ENCODE measurements at regions not wholly inside any gene's neighbourhood (a gene's known extent, or its start where the extent isn't known, plus 50 kb on each side); places are given as distances from the start of the nearest gene placed in this dataset.
"Not testable (repeated sequence)": the region's sequence is repeated elsewhere in the genome, so short reads cannot be mapped to it uniquely, and the experiment has no call there.

GRCh38 chr10:70985824-70986622 lies 97.7 kb upstream of the PCBD1 start:
- H3K27me3 Mint-ChIP-seq (ENCODE audit: unreplicated experiment): peaks cover 86% of the 10 kb centered on the region
- H3K9me3 Mint-ChIP-seq (ENCODE audit: low read depth, unreplicated experiment): no peaks in the 10 kb centered on the region
- CTCF ChIA-PET: no interaction called here
- no peak overlapping the region for H3K27ac Mint-ChIP-seq (ENCODE audit: unreplicated experiment)
- H3K36me3 Mint-ChIP-seq (ENCODE audit: insufficient read depth, unreplicated experiment): no peaks in the 10 kb centered on the region
- TF ChIP-seq CTCF (IDR thresholded peaks at IDR 0.05; ENCODE audit: unreplicated experiment): no peak
- no peaks in the 10 kb centered on the region for H3K4me1 Mint-ChIP-seq (ENCODE audit: low read depth, unreplicated experiment)
- no peak for DNase-seq
- BruUV-seq (replicated peaks): no TSS peak
- H3K4me3 Mint-ChIP-seq (ENCODE audit: low read depth, unreplicated experiment): no peak overlapping the region
- intact Hi-C loops (cut with micrococcal nuclease; ENCODE audit: unreplicated experiment): no loop called here

GRCh38 chr10:70986623-70986950 lies 98.2 kb upstream of the PCBD1 start:
- peaks cover 86% of the 10 kb centered on the region for H3K27me3 Mint-ChIP-seq (ENCODE audit: unreplicated experiment)
- CTCF ChIA-PET: interaction anchor here (0.7 kb wide), 1 partner anchor 92 kb away, joined by 3 read pairs; no protein-coding TSS in a partner anchor
- H3K9me3 Mint-ChIP-seq (ENCODE audit: low read depth, unreplicated experiment): no peaks in the 10 kb centered on the region
- no TSS peak for BruUV-seq (replicated peaks)
- intact Hi-C loops (cut with micrococcal nuclease; ENCODE audit: unreplicated experiment): no loop called here
- no peak overlapping the region for H3K27ac Mint-ChIP-seq (ENCODE audit: unreplicated experiment)
- H3K4me1 Mint-ChIP-seq (ENCODE audit: low read depth, unreplicated experiment): no peaks in the 10 kb centered on the region
- DNase-seq: no peak
- H3K36me3 Mint-ChIP-seq (ENCODE audit: insufficient read depth, unreplicated experiment): no peaks in the 10 kb centered on the region
- TF ChIP-seq CTCF (IDR thresholded peaks at IDR 0.05; ENCODE audit: unreplicated experiment): no peak
- H3K4me3 Mint-ChIP-seq (ENCODE audit: low read depth, unreplicated experiment): no peak overlapping the region

- intact Hi-C loops (cut with micrococcal nuclease; ENCODE audit: unreplicated experiment): no loop called here
- Mint-ChIP-seq H3K36me3 (ENCODE audit: insufficient read depth, unreplicated experiment) (no peaks in the 10 kb centered on the region), H3K27me3 (ENCODE audit: unreplicated experiment) (peaks cover 86% of the 10 kb centered on the region), H3K4me1 (ENCODE audit: low read depth, unreplicated experiment) (no peaks in the 10 kb centered on the region), H3K9me3 (ENCODE audit: low read depth, unreplicated experiment) (no peaks in the 10 kb centered on the region), H3K27ac (ENCODE audit: unreplicated experiment) (no peak overlapping the region), H3K4me3 (ENCODE audit: low read depth, unreplicated experiment) (no peak overlapping the region)
- CTCF ChIA-PET: interaction anchor here (0.7 kb wide), 1 partner anchor 91 kb away, joined by 3 read pairs; no protein-coding TSS in a partner anchor
- TF ChIP-seq CTCF (IDR thresholded peaks at IDR 0.05; ENCODE audit: unreplicated experiment): no peak
- DNase-seq: no peak
- BruUV-seq (replicated peaks): no TSS peak
Observed at GRCh38 chr10:70987396-70988130, 99.2 kb upstream of the PCBD1 start.

- DNase-seq; H3K4me1 Mint-ChIP-seq (ENCODE audit: low read depth, unreplicated experiment); H3K27ac Mint-ChIP-seq (ENCODE audit: unreplicated experiment); BruUV-seq (replicated peaks); H3K9me3 Mint-ChIP-seq (ENCODE audit: low read depth, unreplicated experiment); H3K4me3 Mint-ChIP-seq (ENCODE audit: low read depth, unreplicated experiment); intact Hi-C loops (cut with micrococcal nuclease; ENCODE audit: unreplicated experiment); H3K36me3 Mint-ChIP-seq (ENCODE audit: insufficient read depth, unreplicated experiment): not testable (repeated sequence)
- CTCF ChIA-PET: interaction anchor here (1.2 kb wide), 1 partner anchor 12 kb away, joined by 4 read pairs; no protein-coding TSS in a partner anchor
- H3K27me3 Mint-ChIP-seq (ENCODE audit: unreplicated experiment): peaks cover 86% of the 10 kb centered on the region
Observed at GRCh38 chr10:70990156-70990555, 101.8 kb upstream of the PCBD1 start.

Measured in Calu3 (cell line).